Neuronal stem cell (in vitro differentiated cells): ENCODE measurements at regions not wholly inside any gene's neighbourhood (a gene's known extent, or its start where the extent isn't known, plus 50 kb on each side); places are given as distances from the start of the nearest gene placed in this dataset.

Experiments used
- DNase-seq: peaks from one replicate; pipeline ENCODE4 v3.0.0-alpha.2; 2013; ENCODE audit warnings: low spot score
- H2AFZ ChIP-seq: one replicate; pipeline ENCODE4 v1.6.1; 2013; ENCODE audit warnings: mild to moderate bottlenecking, low read length, inconsistent platforms
- H2AK5ac ChIP-seq: 2 replicates; pipeline ENCODE4 v1.6.1; 2013; ENCODE audit warnings: low read depth, mild to moderate bottlenecking, inconsistent platforms, low read length, moderate library complexity, mixed read lengths
- H2BK120ac ChIP-seq: 2 replicates; pipeline ENCODE4 v1.6.1; 2013; ENCODE audit warnings: low read depth, mild to moderate bottlenecking, inconsistent platforms, low read length, moderate library complexity, mixed read lengths
- H2BK12ac ChIP-seq: one replicate; pipeline ENCODE4 v1.6.1; 2013; ENCODE audit warnings: low read length, inconsistent platforms
- H2BK15ac ChIP-seq: 2 replicates; pipeline ENCODE4 v1.6.1; 2013; ENCODE audit warnings: mild to moderate bottlenecking, low read length, inconsistent platforms, mixed read lengths
- H2BK5ac ChIP-seq: one replicate; pipeline ENCODE4 v1.6.1; 2013; ENCODE audit warnings: inconsistent platforms, mild to moderate bottlenecking, low read length, moderate library complexity
- H3K14ac ChIP-seq: one replicate; pipeline ENCODE4 v1.6.1; 2013; ENCODE audit warnings: low read length, inconsistent platforms
- H3K18ac ChIP-seq: 2 replicates; pipeline ENCODE4 v1.6.1; 2013; ENCODE audit warnings: low read length, inconsistent platforms
- H3K23ac ChIP-seq: 2 replicates; pipeline ENCODE4 v1.6.1; 2013; ENCODE audit warnings: low read depth, mild to moderate bottlenecking, mixed read lengths, low read length, inconsistent platforms; ENCODE audit not compliant: poor library complexity
- H3K27ac ChIP-seq: replicated peaks from 3 replicates; pipeline ENCODE4 v1.5.1; 2013; ENCODE audit warnings: low read length, inconsistent platforms
- H3K27me3 ChIP-seq, 3 experiments: 2 replicates each; pipeline ENCODE4 v1.6.1; 2013; ENCODE audit warnings: low read length in 3 of 3, mild to moderate bottlenecking in 2 of 3, inconsistent platforms in 1 of 3, low read depth in 1 of 3, mixed read lengths in 1 of 3, moderate library complexity in 1 of 3; ENCODE audit not compliant: control insufficient read depth in 3 of 3, insufficient read depth in 3 of 3
- H3K36me3 ChIP-seq, 2 donors: replicated peaks in 1 of 2; 2 replicates each; pipeline ENCODE4 v1.6.1; 2013; ENCODE audit warnings: low read length in 2 of 2; ENCODE audit not compliant: control insufficient read depth in 2 of 2, insufficient read depth in 2 of 2
- H3K4ac ChIP-seq: 2 replicates; pipeline ENCODE4 v1.6.1; 2013; ENCODE audit warnings: inconsistent platforms, mild to moderate bottlenecking, low read length, moderate library complexity
- H3K4me1 ChIP-seq, 2 donors: 1 replicate in 1 of 2; 2 replicates in 1 of 2; pipeline ENCODE4 v1.6.1; 2013; ENCODE audit warnings: low read length in 2 of 2, low read depth in 1 of 2; ENCODE audit not compliant: control insufficient read depth in 2 of 2, insufficient read depth in 1 of 2
- H3K4me2 ChIP-seq: one replicate; pipeline ENCODE4 v1.6.1; 2013; ENCODE audit warnings: mild to moderate bottlenecking, low read length, inconsistent platforms; ENCODE audit not compliant: insufficient read depth, poor library complexity, severe bottlenecking
- H3K4me3 ChIP-seq, 2 donors: 2 replicates each; pipeline ENCODE4 v1.5.1; 2013; ENCODE audit warnings: low read length in 2 of 2, mild to moderate bottlenecking in 2 of 2, inconsistent platforms in 1 of 2, moderate library complexity in 1 of 2
- H3K79me1 ChIP-seq: one replicate; pipeline ENCODE4 v1.6.1; 2013; ENCODE audit warnings: low read depth, mild to moderate bottlenecking, inconsistent platforms, low read length, moderate library complexity
- H3K9ac ChIP-seq: one replicate; pipeline ENCODE4 v1.6.1; 2013; ENCODE audit warnings: mild to moderate bottlenecking, low read depth, low read length, inconsistent platforms; ENCODE audit not compliant: poor library complexity
- H3K9me3 ChIP-seq, 2 donors: replicated peaks in 1 of 2; 2 replicates each; pipeline versions ENCODE3 to v1.6.1; 2013; ENCODE audit warnings: low read length in 2 of 2, mild to moderate bottlenecking in 2 of 2, inconsistent platforms in 1 of 2, low read depth in 1 of 2, mixed read lengths in 1 of 2, moderate library complexity in 1 of 2; ENCODE audit not compliant: control insufficient read depth in 2 of 2, insufficient read depth in 1 of 2
- H4K8ac ChIP-seq: one replicate; pipeline ENCODE4 v1.6.1; 2013; ENCODE audit warnings: low read depth, mild to moderate bottlenecking, inconsistent platforms, low read length, moderate library complexity
- H4K91ac ChIP-seq: one replicate; pipeline ENCODE4 v1.6.1; 2013; ENCODE audit warnings: low read length, low read depth, mild to moderate bottlenecking, inconsistent platforms; ENCODE audit not compliant: poor library complexity
- WGBS, 2 donors: extraction: QIAGEN DNeasy Blood & Tissue Kit; methylation state at CpG; one replicate each; pipeline ENCODE4 v1.1.7; 2013; ENCODE audit warnings: missing lambda C conversion rate in 2 of 2, mixed read lengths in 1 of 2; ENCODE audit not compliant: insufficient read length in 2 of 2, insufficient replicate concordance in 1 of 2; ENCODE audit errors: extremely low coverage in 2 of 2; 5-methylcytosine and 5-hydroxymethylcytosine counted together

GRCh38 chr6:140134224-140134623 lies 759.8 kb upstream of the CITED2 start:
- H3K36me3 ChIP-seq = no peaks in the 10 kb centered on the region
- no peak overlapping the region for H2BK120ac ChIP-seq
- H2AFZ ChIP-seq = no peak overlapping the region
- no peak for DNase-seq
- no peak overlapping the region for H2BK5ac ChIP-seq
- H4K8ac ChIP-seq = no peak overlapping the region
- H3K4me3 ChIP-seq = no peak overlapping the region
- no peak overlapping the region for H3K23ac ChIP-seq
- no peak overlapping the region for H2AK5ac ChIP-seq
- peaks cover 2 to 12% of the 10 kb centered on the region in 2 donors for H3K4me1 ChIP-seq
- no peak overlapping the region for H3K4me2 ChIP-seq
- H3K27ac ChIP-seq = no peak overlapping the region
- no peak overlapping the region for H3K18ac ChIP-seq
- peaks cover under 1 to 20% of the 10 kb centered on the region in 2 donors for H3K9me3 ChIP-seq
- H3K79me1 ChIP-seq = no peaks in the 10 kb centered on the region
- no peak overlapping the region for H2BK15ac ChIP-seq
- no peak overlapping the region for H3K4ac ChIP-seq
- H3K9ac ChIP-seq = no peak overlapping the region
- H2BK12ac ChIP-seq = no peak overlapping the region
- no peaks in the 10 kb centered on the region for H3K27me3 ChIP-seq
- H4K91ac ChIP-seq = no peak overlapping the region
- no peak overlapping the region for H3K14ac ChIP-seq

- H3K27ac ChIP-seq = no peak overlapping the region
- H2BK15ac ChIP-seq = no peak overlapping the region
- no peaks in the 10 kb centered on the region for H3K4me1 ChIP-seq
- H3K36me3 ChIP-seq = no peaks in the 10 kb centered on the region
- H2AK5ac ChIP-seq = no peak overlapping the region
- no peak overlapping the region for H3K4me2 ChIP-seq
- H3K4ac ChIP-seq = no peak overlapping the region
- no peak overlapping the region for H3K14ac ChIP-seq
- H3K18ac ChIP-seq = no peak overlapping the region
- peaks cover 7 to 10% of the 10 kb centered on the region in 2 donors for H3K9me3 ChIP-seq
- no peaks in the 10 kb centered on the region for H3K79me1 ChIP-seq
- H3K4me3 ChIP-seq = no peak overlapping the region
- H4K91ac ChIP-seq = no peak overlapping the region
- no peak overlapping the region for H3K9ac ChIP-seq
- H4K8ac ChIP-seq = no peak overlapping the region
- H3K23ac ChIP-seq = no peak overlapping the region
- H2BK120ac ChIP-seq = no peak overlapping the region
- no peak overlapping the region for H2BK12ac ChIP-seq
- no peak for DNase-seq
- H2AFZ ChIP-seq = no peak overlapping the region
- H2BK5ac ChIP-seq = no peak overlapping the region
- H3K27me3 ChIP-seq = no peaks in the 10 kb centered on the region
Measured at GRCh38 chr6:140130074-140130473, 755.6 kb upstream of the CITED2 start.

DNA sequence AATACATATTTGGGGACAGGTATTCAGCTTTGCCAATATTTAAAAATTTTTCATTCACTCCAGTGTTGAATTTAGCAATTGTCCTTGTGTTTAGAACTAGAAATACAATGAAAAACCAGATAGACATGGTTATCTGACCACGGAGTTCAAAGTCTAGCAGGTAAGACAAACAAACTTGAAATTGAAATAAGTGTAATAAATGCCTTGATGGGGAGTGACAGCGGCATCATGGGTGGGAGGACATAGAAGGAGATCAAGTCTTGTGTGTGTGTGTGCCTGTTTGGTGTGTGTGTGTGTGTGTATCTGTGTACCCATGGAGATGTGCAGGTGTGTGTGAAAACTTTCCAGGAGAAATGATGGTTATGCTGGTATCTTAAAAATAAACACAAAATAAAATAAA lies 750.0 kb upstream of the CITED2 start:
- WGBS, 2 donors = no CpG with 5 or more reads among the region's 2 CpGs
- Histone ChIP-seq H2BK5ac (no peak overlapping the region), H3K36me3 (no peaks in the 10 kb centered on the region), H3K14ac (no peak overlapping the region), H2BK120ac (no peak overlapping the region), H3K4me3 (no peak overlapping the region), H3K18ac (no peak overlapping the region), H2AFZ (no peak overlapping the region), H3K27ac (no peak overlapping the region), H3K79me1 (no peaks in the 10 kb centered on the region), H3K4me2 (no peak overlapping the region), H3K27me3 (no peaks in the 10 kb centered on the region), H3K23ac (no peak overlapping the region), H2BK15ac (no peak overlapping the region), H4K8ac (no peak overlapping the region), H3K9me3 (peaks cover 0 to 7% of the 10 kb centered on the region in 2 donors), H2BK12ac (no peak overlapping the region), H3K9ac (no peak overlapping the region), H2AK5ac (no peak overlapping the region), H3K4me1 (no peaks in the 10 kb centered on the region), H4K91ac (no peak overlapping the region), H3K4ac (no peak overlapping the region)
- no peak for DNase-seq

DNA sequence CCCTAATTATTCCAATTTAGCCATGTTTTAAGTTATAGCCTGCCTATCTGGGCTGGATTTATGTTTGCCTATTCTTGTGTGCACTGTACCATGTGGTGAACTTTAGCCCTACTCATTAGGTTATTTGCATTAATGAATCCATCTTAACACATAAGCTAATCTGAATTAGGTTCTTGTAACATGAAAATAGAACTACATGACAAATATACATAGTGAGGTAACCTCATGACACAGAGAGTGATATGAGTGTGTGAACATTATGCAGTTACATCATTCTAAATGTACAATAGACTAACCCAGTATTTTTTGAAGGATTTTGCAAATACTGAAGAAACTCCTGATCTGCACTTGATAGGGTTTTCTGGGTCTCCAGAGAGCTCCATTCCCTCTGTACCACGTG lies 733.7 kb upstream of the CITED2 start:
- Histone ChIP-seq H2BK5ac (no peak overlapping the region), H3K27ac (no peak overlapping the region), H2BK12ac (no peak overlapping the region), H2AFZ (no peak overlapping the region), H3K36me3 (no peaks in the 10 kb centered on the region), H3K14ac (no peak overlapping the region), H3K18ac (no peak overlapping the region), H3K27me3 (no peaks in the 10 kb centered on the region), H3K4me3 (no peak overlapping the region), H3K4ac (no peak overlapping the region), H2AK5ac (no peak overlapping the region), H4K91ac (no peak overlapping the region), H2BK120ac (no peak overlapping the region), H3K9ac (no peak overlapping the region), H2BK15ac (no peak overlapping the region), H4K8ac (no peak overlapping the region), H3K4me1 (no peaks in the 10 kb centered on the region), H3K4me2 (no peak overlapping the region), H3K23ac (no peak overlapping the region), H3K79me1 (no peaks in the 10 kb centered on the region), H3K9me3 (no peaks in the 10 kb centered on the region)
- DNase-seq = no peak
- WGBS, 2 donors = no CpG with 5 or more reads among the region's 1 CpG
